ENCODE measurements at regions not wholly inside any gene's neighbourhood (a gene's known extent, or its start where the extent isn't known, plus 50 kb on each side); places are given as distances from the start of the nearest gene placed in this dataset.

- Histone ChIP-seq H3K4me3 (no peak overlapping the region), H3K27ac (no peak overlapping the region), H3K27me3 (no peaks in the 10 kb centered on the region), H3K36me3 (no peaks in the 10 kb centered on the region), H3K9me3 (no peaks in the 10 kb centered on the region), H3K4me1 (no peaks in the 10 kb centered on the region)
- no peak for ATAC-seq
- 61% methylated on average over 13 of the region's 21 CpGs for WGBS (ENCODE audit: insufficient coverage, low coverage, low lambda C conversion rate, missing lambda C conversion rate)
- intact Hi-C loops (cut with DNase I), result no loop called here
- DNase-seq, result no peak
- TF ChIP-seq POLR2A (IDR thresholded peaks at IDR 0.05) (no peak), CTCF (IDR thresholded peaks at IDR 0.05) (no peak)
Measured at GRCh38 chr13:106376401-106377112, 158.9 kb downstream of the EFNB2 start.

DNA sequence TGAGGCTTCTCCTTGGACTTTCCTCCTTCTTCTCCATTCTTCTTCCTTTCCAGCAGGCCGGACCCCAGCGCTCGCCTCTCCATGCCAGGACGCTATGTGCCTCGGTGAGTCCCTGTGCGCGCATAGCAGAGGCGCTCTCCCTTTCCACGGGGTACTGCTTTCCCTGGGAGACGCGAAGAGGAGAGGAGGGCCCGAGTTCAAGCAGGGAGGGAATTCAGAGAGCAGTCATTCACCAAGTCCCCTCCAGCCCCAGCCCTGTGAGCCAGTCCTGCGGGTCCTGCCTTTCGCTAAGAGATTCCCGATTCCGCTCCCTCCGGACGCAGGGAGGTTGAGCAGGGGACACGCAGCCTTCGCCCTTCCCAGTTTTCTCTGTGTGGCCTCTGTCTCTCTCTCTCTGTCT, 160.4 kb downstream of the EFNB2 start:
- DNase-seq, result no peak
- Histone ChIP-seq H3K27ac (no peak overlapping the region), H3K9me3 (no peaks in the 10 kb centered on the region), H3K4me1 (no peaks in the 10 kb centered on the region), H3K4me3 (no peak overlapping the region), H3K36me3 (no peaks in the 10 kb centered on the region), H3K27me3 (no peaks in the 10 kb centered on the region)
- TF ChIP-seq POLR2A (IDR thresholded peaks at IDR 0.05) (no peak), CTCF (IDR thresholded peaks at IDR 0.05) (no peak)
- no peak for ATAC-seq
- intact Hi-C loops (cut with DNase I), result no loop called here
- 89% methylated on average over 8 of the region's 20 CpGs for WGBS (ENCODE audit: insufficient coverage, low coverage, low lambda C conversion rate, missing lambda C conversion rate)

GRCh38 chr13:106374631-106375030, 160.8 kb downstream of the EFNB2 start:
- DNase-seq (no peak), ATAC-seq (no peak)
- Histone ChIP-seq H3K36me3 (no peaks in the 10 kb centered on the region), H3K27ac (no peak overlapping the region), H3K27me3 (no peaks in the 10 kb centered on the region), H3K4me3 (no peak overlapping the region), H3K4me1 (no peaks in the 10 kb centered on the region), H3K9me3 (no peaks in the 10 kb centered on the region)
- intact Hi-C loops (cut with DNase I), result no loop called here
- 30% methylated on average over 2 of the region's 10 CpGs for WGBS (ENCODE audit: insufficient coverage, low coverage, low lambda C conversion rate, missing lambda C conversion rate)
- TF ChIP-seq POLR2A (IDR thresholded peaks at IDR 0.05) (no peak), CTCF (IDR thresholded peaks at IDR 0.05) (no peak)

GRCh38 chr13:106373989-106374572, 161.4 kb downstream of the EFNB2 start:
- no peak overlapping the region for H3K4me3 ChIP-seq
- DNase-seq, result no peak
- no peaks in the 10 kb centered on the region for H3K4me1 ChIP-seq
- ATAC-seq, result no peak
- H3K27me3 ChIP-seq, result no peaks in the 10 kb centered on the region
- H3K36me3 ChIP-seq, result no peaks in the 10 kb centered on the region
- 37% methylated on average over 3 of the region's 4 CpGs for WGBS (ENCODE audit: insufficient coverage, low coverage, low lambda C conversion rate, missing lambda C conversion rate)
- TF ChIP-seq POLR2A (IDR thresholded peaks at IDR 0.05) (no peak), CTCF (IDR thresholded peaks at IDR 0.05) (no peak)
- no peak overlapping the region for H3K27ac ChIP-seq
- intact Hi-C loops (cut with DNase I), result no loop called here
- H3K9me3 ChIP-seq, result no peaks in the 10 kb centered on the region

Measured in right lobe of liver (tissue), 6 donors.